GM06990 (cell line): ENCODE measurements at regions not wholly inside any gene's neighbourhood (a gene's known extent, or its start where the extent isn't known, plus 50 kb on each side); places are given as distances from the start of the nearest gene placed in this dataset.

ENCODE experiments used
- DNase-seq: peaks from one replicate; pipeline ENCODE4 v3.0.0-alpha.2; 2011; ENCODE audit not compliant: insufficient read length; ENCODE audit errors: extremely low read depth
- H3K27me3 ChIP-seq: replicated peaks from 2 replicates; pipeline ENCODE4 v1.6.0; 2011; ENCODE audit warnings: low read length; ENCODE audit not compliant: control insufficient read depth, insufficient read depth
- H3K36me3 ChIP-seq: 2 replicates; pipeline ENCODE4 v1.5.1; 2011; ENCODE audit warnings: low read length; ENCODE audit not compliant: control insufficient read depth, insufficient read depth
- H3K4me3 ChIP-seq: replicated peaks from 2 replicates; pipeline ENCODE4 v1.5.1; 2011; ENCODE audit warnings: low read depth, mild to moderate bottlenecking, control low read depth, low read length
- TF ChIP-seq, protein P1 (sequence below): IDR thresholded peaks from 2 replicates; pipeline ENCODE4 v1.5.1; 2011; ENCODE audit warnings: low read length, control low read depth, mild to moderate bottlenecking, inconsistent platforms; ENCODE audit not compliant: insufficient read depth, poor library complexity, severe bottlenecking

DNA sequence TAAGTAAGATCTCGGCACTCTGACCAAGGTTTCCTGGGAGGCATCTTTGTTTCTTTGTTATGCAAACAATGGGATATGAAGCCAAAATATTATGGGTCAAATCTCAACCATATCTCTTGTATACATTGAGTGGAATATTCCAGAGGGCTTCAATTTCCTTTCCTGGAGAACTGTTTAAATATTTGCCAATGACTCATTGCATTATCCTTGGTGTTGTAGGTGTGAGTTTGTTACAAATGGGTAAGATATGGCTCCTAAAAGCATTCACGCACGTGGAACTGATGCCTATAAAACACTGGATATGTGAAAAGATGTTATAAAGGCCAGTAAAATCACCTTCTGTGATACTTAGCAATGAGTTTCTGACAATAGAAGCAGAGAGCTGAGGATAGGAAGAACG lies 150.5 kb upstream of the WDR1 start:
- H3K36me3 ChIP-seq: no peaks in the 10 kb centered on the region
- no peak overlapping the region for H3K4me3 ChIP-seq
- no peaks in the 10 kb centered on the region for H3K27me3 ChIP-seq
- no peak for DNase-seq
- TF ChIP-seq, protein P1, sequence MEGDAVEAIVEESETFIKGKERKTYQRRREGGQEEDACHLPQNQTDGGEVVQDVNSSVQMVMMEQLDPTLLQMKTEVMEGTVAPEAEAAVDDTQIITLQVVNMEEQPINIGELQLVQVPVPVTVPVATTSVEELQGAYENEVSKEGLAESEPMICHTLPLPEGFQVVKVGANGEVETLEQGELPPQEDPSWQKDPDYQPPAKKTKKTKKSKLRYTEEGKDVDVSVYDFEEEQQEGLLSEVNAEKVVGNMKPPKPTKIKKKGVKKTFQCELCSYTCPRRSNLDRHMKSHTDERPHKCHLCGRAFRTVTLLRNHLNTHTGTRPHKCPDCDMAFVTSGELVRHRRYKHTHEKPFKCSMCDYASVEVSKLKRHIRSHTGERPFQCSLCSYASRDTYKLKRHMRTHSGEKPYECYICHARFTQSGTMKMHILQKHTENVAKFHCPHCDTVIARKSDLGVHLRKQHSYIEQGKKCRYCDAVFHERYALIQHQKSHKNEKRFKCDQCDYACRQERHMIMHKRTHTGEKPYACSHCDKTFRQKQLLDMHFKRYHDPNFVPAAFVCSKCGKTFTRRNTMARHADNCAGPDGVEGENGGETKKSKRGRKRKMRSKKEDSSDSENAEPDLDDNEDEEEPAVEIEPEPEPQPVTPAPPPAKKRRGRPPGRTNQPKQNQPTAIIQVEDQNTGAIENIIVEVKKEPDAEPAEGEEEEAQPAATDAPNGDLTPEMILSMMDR: no peak

DNA sequence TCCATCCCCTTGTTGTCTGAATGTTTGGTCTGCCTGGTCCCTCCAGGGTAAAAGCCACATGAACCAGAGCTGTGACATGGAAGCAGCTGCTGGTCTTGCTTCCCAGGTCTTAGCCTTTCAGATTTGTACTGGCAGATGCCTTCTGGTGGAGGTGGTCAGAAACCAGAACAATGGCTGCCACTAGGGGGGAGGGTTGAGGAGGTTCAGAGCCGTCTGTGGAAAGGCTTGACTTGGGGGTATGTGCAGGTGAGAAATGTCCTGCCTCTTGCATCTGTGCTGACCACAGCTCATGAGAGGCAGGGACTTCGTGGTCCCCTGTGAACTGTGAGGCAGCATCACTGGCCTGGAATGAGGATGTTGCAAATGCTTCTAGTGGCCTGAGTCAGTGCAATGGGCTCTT lies 144.2 kb upstream of the WDR1 start:
- no peak for DNase-seq
- TF ChIP-seq, protein P1: no peak

DNA sequence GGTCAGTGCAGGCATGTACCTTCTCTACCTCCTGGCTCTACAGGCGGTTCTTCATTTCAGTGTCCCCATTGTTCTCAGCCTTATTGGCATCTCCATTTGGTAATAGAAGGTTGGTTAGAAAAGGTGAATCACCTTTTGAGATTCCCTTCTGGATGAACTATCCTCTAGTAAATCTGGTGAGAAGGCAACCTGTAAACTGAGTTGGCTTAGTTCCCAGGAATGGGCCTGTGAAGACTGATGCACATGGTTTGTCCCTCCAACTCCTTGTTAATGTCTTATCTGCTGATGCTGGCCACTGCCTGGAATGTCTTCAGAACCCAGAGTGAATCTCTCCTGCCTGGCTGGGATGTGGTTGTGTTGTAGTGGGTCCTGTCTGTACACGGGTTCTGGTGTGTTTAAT lies 143.4 kb upstream of the WDR1 start:
- Histone ChIP-seq H3K36me3 (no peaks in the 10 kb centered on the region), H3K4me3 (no peak overlapping the region), H3K27me3 (no peaks in the 10 kb centered on the region)
- TF ChIP-seq, protein P1: no peak
- DNase-seq: no peak

More for the DNA sequence above, 144.2 kb upstream of the WDR1 start:
- Histone ChIP-seq H3K4me3 (no peak overlapping the region), H3K27me3 (no peaks in the 10 kb centered on the region), H3K36me3 (no peaks in the 10 kb centered on the region)

DNA sequence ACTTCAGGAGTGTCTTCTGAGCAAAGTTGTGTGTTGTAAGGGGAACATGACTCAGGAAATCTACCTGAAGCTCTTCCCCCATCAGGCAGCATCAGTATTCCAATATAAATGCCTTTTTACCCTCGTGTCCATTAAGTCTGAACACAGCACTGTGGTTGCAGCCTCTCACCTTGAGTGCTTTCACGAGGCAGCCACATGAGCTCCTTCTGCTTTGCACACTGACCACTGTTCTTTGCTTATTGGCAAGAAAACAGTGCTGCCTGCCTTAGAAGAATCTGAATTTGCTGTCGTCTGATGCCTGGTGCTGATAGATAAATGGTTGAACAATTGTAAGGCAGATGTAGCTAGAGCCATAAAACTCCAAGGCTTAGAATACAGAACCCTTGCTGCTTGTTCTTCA lies 139.6 kb upstream of the WDR1 start:
- no peak for DNase-seq
- Histone ChIP-seq H3K4me3 (no peak overlapping the region), H3K27me3 (no peaks in the 10 kb centered on the region; the same call in 1 of the 2 replicates), H3K36me3 (no peaks in the 10 kb centered on the region)
- TF ChIP-seq, protein P1: no peak

DNA sequence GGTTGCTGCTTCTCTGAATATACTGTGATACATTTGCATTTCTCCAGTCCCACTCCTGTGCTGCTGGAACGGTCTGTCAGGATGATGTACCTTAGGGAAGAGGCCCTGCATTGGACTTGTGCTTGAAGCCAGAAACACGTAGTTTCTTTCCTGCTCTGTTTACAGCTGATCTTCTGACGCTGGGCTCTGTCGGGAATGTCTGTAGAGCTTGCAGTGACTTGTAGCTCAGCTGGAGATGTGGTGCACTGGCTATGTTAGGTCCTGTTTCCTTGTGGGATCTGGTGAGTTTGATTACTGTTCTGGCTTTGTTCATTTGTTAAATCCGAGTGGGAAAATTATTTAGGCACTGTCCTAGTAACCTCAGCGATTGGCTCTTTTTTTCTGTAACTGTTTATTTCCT lies 137.2 kb upstream of the WDR1 start:
- no peaks in the 10 kb centered on the region; the same call in 1 of the 2 replicates for H3K27me3 ChIP-seq
- TF ChIP-seq, protein P1: no peak
- DNase-seq: no peak
- no peaks in the 10 kb centered on the region for H3K36me3 ChIP-seq
- no peak overlapping the region for H3K4me3 ChIP-seq

DNA sequence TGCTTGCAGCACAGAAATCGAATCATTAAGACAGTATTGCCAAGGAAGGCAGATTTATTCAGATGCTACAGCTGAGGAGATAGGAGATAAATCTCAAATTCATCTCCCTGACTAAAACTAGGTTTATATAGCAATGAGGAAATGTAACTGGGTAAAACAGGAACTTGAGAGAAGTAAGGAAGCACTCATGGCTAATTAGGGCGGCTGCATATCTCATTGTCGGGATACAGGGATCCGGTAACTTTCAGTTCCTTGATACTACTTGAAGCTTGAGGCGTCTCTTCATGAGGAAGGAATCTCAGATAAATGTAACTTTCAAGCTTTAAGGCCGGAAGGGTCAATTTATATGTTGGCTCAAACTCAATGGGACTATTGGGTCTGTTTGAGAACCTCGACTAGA lies 129.2 kb upstream of the WDR1 start:
- TF ChIP-seq, protein P1: no peak
- no peaks in the 10 kb centered on the region for H3K36me3 ChIP-seq
- no peak for DNase-seq
- H3K4me3 ChIP-seq: no peak overlapping the region
- H3K27me3 ChIP-seq: no peaks in the 10 kb centered on the region; the same call in none of the 2 replicates
